NAMALWA (cell line): ENCODE measurements at regions not wholly inside any gene's neighbourhood (a gene's known extent, or its start where the extent isn't known, plus 50 kb on each side); places are given as distances from the start of the nearest gene placed in this dataset.
A peak's percentile ranks its signal among the peaks of the same experiment; 100 is the strongest.

Experiments used
- DNase-seq: peaks from one replicate; pipeline ENCODE4 v3.0.0-alpha.2; 2015; ENCODE audit warnings: low spot score

DNA sequence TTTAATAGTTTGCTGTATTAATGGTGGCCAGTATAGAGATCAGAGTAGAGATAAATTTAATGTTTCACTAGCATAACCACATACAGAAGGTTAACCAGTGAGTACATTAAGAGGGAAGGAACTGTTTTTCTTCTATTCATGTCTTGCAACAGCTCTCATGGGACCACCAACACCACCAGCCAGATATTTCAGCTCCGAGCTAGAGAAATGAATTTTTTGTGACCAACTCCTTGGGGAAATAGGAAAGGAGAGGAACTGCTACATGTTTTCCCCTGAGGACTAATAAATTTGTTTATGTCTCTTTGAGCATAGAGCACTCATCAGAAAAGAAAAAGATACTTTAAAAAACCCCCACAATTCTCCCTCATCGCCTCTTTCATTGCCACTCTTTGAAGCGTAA, 247.5 kb downstream of the MBNL1 start:
- DNase-seq, result no peak

DNA sequence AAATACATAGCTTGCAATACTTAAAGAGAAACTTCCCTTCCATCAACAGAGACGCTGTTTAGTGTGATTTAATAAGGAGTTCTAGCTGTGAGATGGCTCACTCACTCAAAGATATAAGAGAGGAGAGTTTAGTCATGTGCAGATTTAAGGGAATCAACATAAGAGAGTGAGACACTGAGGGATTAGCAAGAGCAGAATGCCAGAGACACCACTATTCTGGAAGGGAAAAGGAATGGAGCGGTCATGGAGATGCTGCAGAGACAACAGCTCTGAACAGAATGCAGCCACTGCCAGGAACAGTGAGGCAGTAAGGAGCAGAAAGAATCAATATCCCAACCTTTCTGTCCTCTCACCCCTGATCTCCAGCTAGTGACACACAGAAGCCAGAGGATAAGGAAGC, 248.8 kb downstream of the MBNL1 start:
- no peak for DNase-seq

DNA sequence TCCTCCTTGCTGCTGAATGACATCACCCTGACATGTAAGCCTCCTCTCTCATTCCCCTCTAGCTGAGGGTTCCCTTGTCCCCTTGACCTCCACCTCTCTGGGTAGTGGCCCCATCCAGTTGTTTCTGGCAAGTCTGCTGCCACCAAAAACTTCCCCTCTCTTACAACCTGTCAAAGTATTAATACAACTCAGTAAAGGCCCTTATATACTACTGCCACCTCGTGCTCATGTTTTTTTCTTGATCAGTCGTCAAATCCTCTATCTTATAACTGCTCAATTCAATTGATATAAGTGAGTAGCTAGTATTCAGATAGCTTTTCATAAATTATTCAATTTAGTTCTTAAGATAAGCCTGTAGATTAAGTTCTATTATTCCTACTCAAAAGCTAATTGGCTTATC, 249.6 kb downstream of the MBNL1 start:
- no peak for DNase-seq

DNA sequence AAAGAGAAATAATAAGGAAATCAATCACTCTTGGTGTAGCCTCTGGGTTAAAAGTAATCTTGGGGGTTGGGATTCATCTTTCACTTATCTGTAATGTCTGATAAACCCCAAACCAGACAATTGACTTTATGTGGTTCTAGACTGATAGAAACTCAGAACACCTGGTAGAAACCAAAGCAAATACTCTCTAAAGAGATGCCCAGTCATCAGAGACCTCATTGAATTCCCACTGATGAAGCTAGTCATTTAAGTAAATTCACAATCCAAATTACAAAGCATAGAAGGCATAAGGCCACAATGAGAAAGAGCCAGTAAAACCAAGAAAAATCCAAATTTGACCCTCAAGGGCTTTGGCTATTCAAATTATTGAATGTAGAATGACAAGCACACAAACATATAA, 250.6 kb downstream of the MBNL1 start:
- DNase-seq, result no peak

DNA sequence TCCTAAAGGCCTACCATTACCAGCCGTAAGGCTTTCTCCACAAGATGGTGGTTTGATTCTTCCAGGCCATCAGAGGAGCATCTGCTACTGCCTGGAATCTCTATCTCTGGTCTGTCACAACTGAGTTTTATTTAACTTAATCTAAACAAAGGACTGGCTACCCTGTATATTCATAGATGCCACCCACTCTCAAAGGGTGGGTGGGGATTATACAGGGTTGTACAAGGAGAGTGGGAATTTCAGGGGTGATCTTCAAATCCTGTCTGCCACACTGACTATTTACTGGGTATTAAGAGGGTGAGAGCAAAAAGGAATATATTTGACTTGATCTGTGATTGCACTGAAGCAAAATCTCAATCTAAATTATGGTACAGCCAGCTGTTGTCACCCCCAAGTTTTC, 253.3 kb downstream of the MBNL1 start:
- no peak for DNase-seq

DNA sequence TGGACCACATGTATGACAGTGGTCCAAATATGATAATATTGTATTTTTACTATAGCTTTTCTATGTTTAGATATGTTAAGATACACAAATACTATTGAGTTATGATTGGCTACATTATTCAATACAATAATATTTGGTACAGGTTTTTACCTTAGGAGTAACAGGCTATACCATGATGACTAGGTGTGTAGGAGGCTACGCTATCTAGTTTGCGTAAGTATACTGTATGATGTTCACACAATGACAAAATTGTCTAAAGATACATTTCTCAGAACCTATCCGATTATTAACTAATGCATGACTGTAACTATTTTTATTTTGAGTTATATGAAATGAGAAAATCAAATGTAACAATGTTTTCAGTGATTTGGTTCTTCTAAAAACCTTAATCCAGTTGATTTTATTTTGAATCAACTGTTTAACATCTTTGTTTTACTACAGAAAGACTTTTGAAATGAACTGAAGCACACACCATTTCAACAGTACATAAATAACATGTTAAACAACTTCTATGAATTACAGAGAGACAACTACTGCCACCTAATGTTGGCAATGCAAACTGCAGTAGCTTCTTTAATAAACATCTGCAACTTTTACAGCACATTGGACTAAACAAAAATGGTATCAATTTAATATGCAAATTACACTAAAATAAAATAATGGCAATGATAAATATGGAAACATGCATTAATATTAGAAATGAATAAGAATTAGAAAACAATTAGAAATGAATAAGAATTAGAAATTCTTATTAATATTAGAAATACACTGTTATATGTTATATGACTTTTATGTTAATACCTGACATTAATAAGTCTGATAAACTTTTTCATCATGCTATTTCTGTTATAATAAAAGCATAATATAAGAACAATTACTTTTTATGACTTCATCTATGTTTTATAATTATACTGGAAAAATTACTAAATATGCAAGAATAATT, 255.7 kb downstream of the MBNL1 start:
- peak; percentile 83 for DNase-seq

DNA sequence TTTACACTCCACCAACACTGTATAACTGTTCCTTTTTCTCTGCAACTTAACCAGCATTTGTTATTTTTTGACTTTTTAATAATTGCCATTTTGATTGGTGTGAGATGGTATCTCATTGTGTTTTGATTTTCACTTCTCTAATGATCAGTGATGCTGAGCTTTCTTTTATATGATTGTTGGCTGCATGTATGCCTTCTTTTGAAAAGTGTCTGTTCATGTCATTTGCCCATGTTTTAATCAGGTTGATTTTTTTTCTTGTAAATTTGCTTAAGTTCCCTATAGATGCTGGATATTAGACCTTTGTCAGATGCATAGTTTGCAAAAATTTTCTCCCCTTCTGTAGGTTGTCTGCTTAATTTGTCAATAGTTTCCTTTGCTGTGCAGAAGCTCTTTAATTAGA, 263.0 kb downstream of the MBNL1 start:
- no peak for DNase-seq

DNA sequence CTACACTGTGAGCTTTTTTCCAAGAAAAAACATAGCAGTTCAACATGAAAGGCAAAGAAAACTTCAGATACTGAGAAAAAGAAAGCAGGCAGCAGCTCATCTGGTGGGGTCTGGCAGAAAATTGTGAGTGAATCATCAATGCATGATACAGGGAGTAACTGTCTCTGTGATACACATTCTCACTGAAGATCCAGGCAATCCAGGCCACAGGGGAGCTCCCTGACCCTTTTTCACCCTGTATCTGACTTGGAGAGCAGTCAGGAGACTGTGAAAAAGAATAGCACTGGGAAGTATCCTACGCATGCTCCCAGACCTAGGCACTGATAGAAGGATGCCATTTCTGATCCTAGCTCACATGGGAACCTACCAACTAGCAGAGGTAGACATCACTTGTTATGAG, 269.8 kb downstream of the MBNL1 start:
- no peak for DNase-seq

DNA sequence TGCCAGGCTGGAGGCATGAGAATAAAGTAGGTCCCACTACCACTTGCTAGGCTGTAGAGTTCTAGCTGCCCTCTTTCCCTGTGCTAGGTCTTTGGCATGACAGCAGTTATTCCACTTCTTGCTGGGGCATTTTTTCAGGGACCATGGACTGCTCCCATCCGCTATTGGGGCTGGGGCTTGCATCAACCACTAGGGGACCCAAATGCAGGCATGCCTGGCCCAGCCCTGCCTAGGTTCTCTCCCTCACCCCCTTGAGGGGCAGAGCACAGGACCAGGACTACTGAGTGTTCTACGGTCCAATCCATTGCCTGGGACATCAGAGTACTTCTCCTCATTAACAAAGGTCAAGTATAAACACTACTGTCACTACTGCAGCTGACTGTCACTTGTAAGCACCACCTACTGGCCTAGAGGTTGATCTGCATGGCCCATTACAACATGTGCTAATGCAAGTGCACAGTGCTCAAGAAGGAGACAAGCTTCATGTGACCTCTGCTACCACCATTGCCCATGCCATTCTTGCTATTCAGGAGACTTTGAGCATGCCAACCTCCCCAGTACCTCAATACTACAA, 270.5 kb downstream of the MBNL1 start:
- peak; percentile 46 for DNase-seq

DNA sequence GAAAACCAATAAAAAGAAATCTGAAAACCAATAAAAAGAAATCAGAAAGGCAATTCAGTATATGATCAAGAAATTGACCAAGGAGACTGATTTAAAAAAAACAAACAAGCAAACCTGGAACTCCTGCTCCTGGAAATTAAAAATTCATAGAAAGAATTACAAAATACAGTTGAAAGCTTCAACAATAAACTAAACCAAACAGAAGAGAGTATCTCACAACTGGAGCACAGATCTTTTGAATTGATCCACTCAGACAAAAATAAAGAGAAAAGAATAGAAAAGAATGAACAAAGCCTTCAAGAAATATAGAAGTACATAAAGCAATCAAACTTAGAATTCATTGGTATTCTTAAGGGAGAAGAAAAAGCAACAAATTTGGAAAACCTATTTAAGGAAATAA, 271.4 kb downstream of the MBNL1 start:
- no peak for DNase-seq

DNA sequence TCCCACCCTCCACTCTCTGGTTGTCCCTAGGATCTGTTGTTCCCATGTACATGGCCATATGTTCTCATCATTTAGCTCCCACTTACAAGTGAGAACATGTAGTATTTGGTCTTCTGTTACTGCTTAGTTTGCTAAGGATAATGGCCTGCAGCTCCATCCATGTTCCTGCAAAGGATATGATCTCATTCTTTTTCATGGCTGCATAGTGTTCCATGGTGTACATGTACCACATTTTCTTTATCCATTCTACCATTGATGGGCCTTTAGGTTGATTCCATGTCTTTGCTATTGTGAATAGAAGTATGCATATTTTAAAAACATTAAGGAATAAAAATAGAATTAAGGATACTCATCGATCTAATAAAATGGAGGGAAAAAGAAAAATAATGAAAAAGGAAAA, 278.4 kb downstream of the MBNL1 start:
- no peak for DNase-seq

DNA sequence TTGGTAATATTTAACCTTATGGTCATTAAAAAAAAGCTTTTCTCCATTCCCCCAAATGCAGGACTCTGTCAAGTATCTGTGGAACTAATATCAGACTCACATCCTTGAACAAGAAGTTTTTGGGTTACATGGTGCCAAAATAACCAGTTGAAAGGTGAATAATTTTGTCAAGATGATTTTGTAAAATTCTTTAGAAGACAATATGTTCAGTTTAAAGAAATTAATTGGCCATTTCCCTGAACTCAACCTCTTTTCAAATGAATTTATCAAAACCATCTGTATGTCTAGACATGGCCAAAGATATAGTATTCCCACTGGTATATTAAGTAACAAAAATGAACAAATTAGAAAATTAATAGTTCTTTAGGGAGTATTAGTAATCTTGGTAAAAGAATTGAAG, 280.5 kb downstream of the MBNL1 start:
- no peak for DNase-seq

DNA sequence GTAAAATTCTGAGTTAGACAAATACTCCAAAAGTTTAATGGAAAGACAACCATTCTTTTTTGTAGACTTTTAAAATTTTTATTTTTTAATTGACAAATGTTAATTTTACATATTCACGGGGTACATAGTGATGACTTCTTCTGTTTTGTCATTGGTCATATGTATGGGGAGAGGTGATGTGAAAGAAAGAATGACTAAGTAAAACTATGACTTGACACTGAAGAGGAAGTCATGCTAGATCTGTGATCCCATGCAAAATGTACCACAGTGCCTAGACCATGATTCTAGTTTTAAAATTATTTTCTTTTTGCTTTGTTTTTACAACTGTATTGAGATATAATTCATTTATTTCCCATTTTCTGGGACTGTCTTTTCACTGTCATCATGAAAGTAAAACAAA, 281.6 kb downstream of the MBNL1 start:
- no peak for DNase-seq

DNA sequence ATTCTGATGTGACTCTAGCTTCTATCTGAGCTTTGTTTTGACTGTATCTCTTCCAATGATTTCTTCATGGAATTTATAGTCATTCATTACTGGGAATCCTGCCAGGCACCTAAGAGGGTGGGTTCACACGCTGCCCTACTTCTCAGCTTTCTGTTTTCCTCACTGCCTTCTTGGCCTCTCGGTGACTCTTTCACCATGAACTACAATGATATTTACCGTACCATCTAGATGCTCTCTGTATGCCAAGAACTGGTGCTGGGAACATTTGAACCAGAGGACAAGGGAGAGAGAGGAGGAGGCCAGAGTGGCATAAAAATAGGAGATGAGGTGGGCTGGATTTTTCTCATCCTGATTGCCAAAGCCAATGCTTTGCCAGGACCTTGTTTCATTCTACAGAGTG, 280.0 kb upstream of the P2RY1 start:
- no peak for DNase-seq

DNA sequence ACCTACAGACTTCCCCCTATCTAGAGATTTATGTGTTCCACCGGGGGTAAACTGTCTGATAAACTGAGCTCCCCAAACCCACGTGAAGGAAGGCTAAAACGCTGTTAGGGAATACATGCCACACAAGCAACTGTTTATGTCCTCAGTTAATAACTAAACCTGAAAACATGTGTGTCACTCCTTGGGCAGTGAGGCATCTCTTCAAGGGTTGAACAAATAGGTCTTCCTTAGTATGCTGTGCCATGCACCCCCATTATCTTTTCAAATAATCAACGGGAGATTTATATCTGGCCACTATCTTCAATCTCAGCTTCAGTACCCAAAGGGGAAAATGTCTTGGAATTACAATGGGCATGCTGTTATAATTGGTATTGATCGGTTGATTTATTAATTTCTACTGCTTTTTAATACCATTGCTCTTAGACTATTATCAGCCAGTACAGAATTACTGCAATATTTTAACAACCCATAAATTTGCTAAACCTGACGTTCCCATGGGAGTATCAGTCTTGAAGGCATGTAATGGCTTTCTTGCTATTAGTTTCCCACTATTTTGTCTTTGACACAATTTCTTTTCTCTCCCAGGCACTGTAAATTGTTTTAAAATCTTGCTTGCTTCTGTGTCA, 279.2 kb upstream of the P2RY1 start:
- no peak for DNase-seq

DNA sequence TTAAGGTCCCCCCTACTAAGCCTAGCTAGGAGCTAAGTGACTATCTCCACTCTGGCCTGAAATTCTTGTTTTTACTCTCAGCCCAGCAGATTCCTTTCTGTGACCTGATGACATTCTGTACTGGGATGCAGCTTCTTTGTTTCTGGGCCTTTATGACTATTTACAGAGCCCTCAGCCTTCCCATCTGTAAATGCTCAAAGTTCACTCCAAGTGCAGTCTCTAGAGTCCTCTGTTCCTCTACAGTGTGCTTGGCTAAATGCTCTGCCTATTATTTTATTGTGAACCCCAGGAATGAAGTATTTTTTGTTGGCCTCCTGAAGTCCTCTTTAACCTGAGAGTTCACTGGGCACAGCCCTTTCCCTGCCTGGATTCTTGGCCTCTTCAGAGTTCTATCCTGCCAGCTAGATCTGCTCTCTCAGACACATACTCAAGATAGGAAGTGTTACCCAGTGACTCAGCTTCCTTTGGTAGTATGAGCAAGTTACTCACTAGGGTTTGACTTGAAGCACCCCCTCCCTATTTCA, 278.1 kb upstream of the P2RY1 start:
- DNase-seq, result no peak

DNA sequence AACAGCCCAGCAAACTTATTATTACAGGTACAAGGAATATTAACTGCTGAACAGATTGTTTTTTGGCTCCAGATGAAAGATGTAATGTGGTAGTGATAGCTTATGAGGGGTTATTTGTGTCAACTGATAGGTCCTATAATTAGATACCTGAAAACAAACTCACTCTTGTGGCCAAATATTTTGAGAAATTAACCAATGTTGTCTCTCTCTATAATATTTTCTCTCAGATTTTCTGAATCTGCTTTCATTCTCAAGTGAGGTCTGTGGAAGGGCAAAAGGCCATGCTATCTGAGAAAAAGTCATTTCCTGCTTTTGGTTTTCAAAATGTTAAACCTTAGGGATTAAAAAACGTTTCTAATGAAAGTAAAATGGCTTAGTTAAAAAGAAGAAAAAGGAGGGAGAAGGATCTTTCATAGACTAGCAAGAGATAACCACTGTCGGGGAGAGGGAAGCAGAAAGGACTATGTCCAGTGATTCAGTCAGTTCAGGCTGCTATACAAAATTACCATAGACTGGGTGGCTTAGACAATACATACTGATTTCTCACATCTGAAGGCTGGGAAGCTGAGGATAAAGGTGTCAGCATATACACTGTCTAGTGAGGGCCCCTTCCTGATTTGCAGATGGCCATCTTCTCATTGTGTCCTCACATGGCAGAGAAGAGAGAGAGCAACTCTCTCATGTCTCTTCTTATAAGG, 277.5 kb upstream of the P2RY1 start:
- DNase-seq, result no peak

DNA sequence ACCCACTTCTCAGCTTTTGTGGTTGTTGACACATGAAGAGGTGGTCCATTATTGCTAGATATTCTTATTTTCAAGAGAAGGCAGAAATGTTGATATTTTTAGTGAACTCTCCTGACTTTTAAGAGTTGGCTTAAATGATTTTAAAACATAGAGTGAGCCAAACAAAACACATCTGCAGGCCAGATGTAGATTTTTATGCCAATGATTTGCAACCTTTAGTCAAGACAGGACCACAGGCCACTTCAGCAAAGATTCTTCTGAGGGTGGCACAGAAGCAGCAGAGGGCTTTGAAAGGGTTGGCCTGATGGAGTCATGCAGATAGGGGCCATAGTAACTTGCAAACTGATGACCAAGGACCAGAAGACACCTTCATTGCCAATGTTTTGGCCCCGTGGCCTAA, 276.5 kb upstream of the P2RY1 start:
- DNase-seq, result no peak

DNA sequence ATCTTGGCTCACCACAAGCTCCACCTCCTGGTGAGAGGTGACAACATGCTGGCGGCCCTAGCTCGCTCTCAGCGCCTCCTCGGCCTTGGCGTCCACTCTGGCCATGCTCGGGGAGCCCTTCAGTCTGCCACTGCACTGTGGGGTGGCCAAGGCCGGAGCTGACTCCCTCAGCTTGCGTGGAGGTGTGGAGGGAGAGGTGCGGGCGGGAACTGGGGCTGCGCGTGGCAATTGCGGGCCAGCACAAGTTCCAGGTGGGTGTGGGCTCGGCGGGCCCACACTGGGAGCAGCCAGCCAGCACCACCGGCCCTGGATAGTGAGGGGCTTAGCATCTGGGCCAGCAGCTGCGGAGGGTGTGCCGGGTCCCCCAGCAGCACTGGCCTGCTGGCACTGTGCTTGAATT, 275.7 kb upstream of the P2RY1 start:
- DNase-seq, result no peak

DNA sequence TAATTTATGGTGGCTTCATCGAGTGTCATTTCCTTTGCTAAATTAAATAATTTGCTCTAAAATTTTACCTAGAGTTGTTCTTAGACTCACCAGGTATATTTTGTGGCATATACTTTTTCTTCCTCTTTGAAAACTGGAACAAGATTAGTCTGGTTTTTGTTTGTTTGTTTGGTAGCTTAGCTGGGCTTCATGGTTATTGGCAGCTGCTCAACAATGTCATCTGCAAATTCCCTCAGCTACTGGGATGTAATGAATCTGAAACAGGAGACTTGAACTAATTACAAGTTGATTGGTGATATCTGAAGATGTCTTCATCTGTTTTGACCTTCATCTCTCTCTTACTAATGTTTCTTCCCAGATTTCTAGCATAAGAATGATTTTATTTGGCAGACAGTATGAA, 270.5 kb upstream of the P2RY1 start:
- DNase-seq, result no peak

DNA sequence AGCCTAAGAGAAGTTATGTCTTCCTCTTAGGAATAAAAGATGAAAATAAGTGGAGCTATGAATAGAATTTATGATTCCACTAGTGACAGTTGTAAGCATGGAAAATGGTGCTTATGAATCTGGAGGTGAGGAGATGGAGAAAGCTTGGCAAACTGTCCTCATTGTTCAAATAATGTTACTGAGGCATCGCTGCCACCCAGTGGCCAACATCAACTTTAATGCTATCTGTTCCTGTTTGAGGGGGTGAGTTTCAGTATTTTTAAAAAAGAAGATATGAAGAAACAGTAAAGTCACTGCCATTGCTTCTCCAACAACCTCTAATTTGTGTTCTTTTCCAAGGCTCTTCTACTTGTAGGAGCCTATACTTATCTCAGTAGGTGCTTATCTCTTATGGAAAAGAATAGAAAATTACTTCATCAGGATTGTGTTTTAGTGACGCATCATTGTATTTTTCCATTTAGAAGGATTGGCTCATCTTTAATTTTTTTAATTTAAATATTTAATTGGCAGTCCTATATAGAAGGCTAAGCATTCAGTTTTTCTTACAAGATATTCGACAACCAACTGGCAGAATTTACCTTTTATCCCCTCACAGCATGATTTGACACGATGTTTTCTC, 260.4 kb upstream of the P2RY1 start:
- DNase-seq, result peak; percentile 73

DNA sequence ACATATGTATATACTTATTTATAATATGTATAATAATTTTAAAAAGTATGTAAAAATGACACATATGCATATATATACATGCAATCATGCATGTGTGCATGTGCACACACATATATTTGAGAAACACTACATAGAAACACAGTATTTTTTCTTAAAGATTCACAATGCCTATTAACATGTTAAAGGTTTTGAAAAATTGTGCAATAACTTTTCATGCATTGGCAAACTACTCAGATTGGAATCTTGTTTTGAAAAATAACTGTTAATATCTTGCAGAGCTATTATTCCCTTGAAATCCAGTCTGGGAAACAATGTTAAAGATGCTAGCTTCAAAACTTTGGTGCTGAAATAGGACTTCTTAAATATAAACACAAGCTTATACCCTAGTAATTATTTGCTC, 256.2 kb upstream of the P2RY1 start:
- DNase-seq, result no peak
